CD4-positive, alpha-beta T cell (primary cell): ENCODE measurements at regions not wholly inside any gene's neighbourhood (a gene's known extent, or its start where the extent isn't known, plus 50 kb on each side); places are given as distances from the start of the nearest gene placed in this dataset.

Experiments used
- ATAC-seq: fragments of 200-7000 bp; cut with Tn5 transposase; one replicate; pipeline ENCODE4 v1.10.0; 2022; ENCODE audit warnings: mild to moderate bottlenecking; ENCODE audit not compliant: poor library complexity
- CTCF ChIA-PET: fragments of 350-600 bp; sonication (Branson Sonifier 250); formaldehyde crosslinking; loops from one replicate; lab custom pipeline; 2021; ENCODE audit warnings: antibody characterized with exemption, inconsistent platforms; lab: Charles Lee
- POLR2A ChIA-PET: fragments of 350-600 bp; sonication (Branson Sonifier 250); formaldehyde crosslinking; loops from one replicate; lab custom pipeline; 2021; ENCODE audit warnings: antibody characterized with exemption, inconsistent platforms; lab: Charles Lee
- DNase-seq, 14 experiments: peaks; one replicate each; pipeline ENCODE4 v3.0.0-alpha.2; 2013 to 2020; ENCODE audit warnings: mixed read lengths in 2 of 14
- H3K27ac ChIP-seq, 2 donors: one replicate each; pipeline versions ENCODE4 v1.5.1 to v1.7.0; 2013; ENCODE audit warnings: low read length in 2 of 2, low read depth in 1 of 2, mild to moderate bottlenecking in 1 of 2
- H3K27me3 ChIP-seq, 2 experiments: 1 replicate in 1 of 2; 2 replicates in 1 of 2; pipeline versions ENCODE4 v1.6.1 to v1.7.0; 2013; ENCODE audit warnings: low read length in 2 of 2, control low read depth in 1 of 2, mild to moderate bottlenecking in 1 of 2, moderate library complexity in 1 of 2; ENCODE audit not compliant: insufficient read depth in 2 of 2, control insufficient read depth in 1 of 2
- H3K36me3 ChIP-seq: one replicate; pipeline ENCODE4 v1.6.1; 2013; ENCODE audit warnings: low read length, control low read depth; ENCODE audit not compliant: insufficient read depth
- H3K4me1 ChIP-seq: one replicate; pipeline ENCODE4 v1.6.1; 2013; ENCODE audit warnings: low read length, control low read depth; ENCODE audit not compliant: insufficient read depth
- H3K4me3 ChIP-seq: one replicate; pipeline ENCODE4 v1.5.1; 2013; ENCODE audit warnings: mild to moderate bottlenecking, low read length, moderate library complexity
- H3K9me3 ChIP-seq, 2 experiments: 1 replicate in 1 of 2; 2 replicates in 1 of 2; pipeline versions ENCODE4 v1.6.1 to v1.7.0; 2013; ENCODE audit warnings: low read length in 2 of 2, mild to moderate bottlenecking in 2 of 2, control low read depth in 1 of 2, moderate library complexity in 1 of 2; ENCODE audit not compliant: control insufficient read depth in 1 of 2, insufficient read depth in 1 of 2
- H3K27ac Mint-ChIP-seq: one replicate; pipeline ENCODE4 v1.8.0; 2020; ENCODE audit warnings: mixed read lengths
- H3K27me3 Mint-ChIP-seq: one replicate; pipeline ENCODE4 v1.8.0; 2021; ENCODE audit warnings: mixed read lengths
- H3K36me3 Mint-ChIP-seq: one replicate; pipeline ENCODE4 v1.8.0; 2021; ENCODE audit warnings: low read depth, mixed read lengths
- H3K4me1 Mint-ChIP-seq: one replicate; pipeline ENCODE4 v1.8.0; 2021; ENCODE audit warnings: low read depth, mixed read lengths
- H3K4me3 Mint-ChIP-seq: one replicate; pipeline ENCODE4 v1.8.0; 2020; ENCODE audit warnings: mild to moderate bottlenecking, mixed read lengths
- H3K9me3 Mint-ChIP-seq: one replicate; pipeline ENCODE4 v1.8.0; 2020; ENCODE audit warnings: mixed read lengths
- CTCF ChIP-seq: fragments of 200-600 bp; IDR thresholded peaks from one replicate; pipeline ENCODE4 v1.8.0; 2022; ENCODE audit warnings: antibody characterized with exemption, mild to moderate bottlenecking
- intact Hi-C, 2 experiments: fragments of 100-400 bp; cut with DNase I in 1 of 2; cut with micrococcal nuclease in 1 of 2; formaldehyde crosslinking; loops; one replicate each; pipeline versions ENCODE4 v1.15.1 to v1.9.0; 2023 to 2025; cut with DNase I, micrococcal nuclease

GRCh38 chr12:88946372-88946997 is 366.2 kb upstream of the KITLG start:
- intact Hi-C loops: no loop called here
- DNase-seq (no peak), ATAC-seq (no peak)
- ChIA-PET CTCF (no interaction called here), POLR2A (no interaction called here)
- H3K36me3 ChIP-seq: no peaks in the 10 kb centered on the region
- no peak overlapping the region for H3K4me3 Mint-ChIP-seq
- H3K9me3 ChIP-seq: no peaks in the 10 kb centered on the region
- no peaks in the 10 kb centered on the region for H3K4me1 ChIP-seq
- no peak for TF ChIP-seq CTCF
- H3K9me3 Mint-ChIP-seq: no peaks in the 10 kb centered on the region
- no peak overlapping the region for H3K27ac ChIP-seq
- H3K27ac Mint-ChIP-seq: no peak overlapping the region
- H3K36me3 Mint-ChIP-seq: no peaks in the 10 kb centered on the region
- no peak overlapping the region for H3K4me3 ChIP-seq
- H3K27me3 Mint-ChIP-seq: peaks cover 13% of the 10 kb centered on the region
- peaks cover 4% of the 10 kb centered on the region in 2 experiments for H3K27me3 ChIP-seq
- no peaks in the 10 kb centered on the region for H3K4me1 Mint-ChIP-seq

DNA sequence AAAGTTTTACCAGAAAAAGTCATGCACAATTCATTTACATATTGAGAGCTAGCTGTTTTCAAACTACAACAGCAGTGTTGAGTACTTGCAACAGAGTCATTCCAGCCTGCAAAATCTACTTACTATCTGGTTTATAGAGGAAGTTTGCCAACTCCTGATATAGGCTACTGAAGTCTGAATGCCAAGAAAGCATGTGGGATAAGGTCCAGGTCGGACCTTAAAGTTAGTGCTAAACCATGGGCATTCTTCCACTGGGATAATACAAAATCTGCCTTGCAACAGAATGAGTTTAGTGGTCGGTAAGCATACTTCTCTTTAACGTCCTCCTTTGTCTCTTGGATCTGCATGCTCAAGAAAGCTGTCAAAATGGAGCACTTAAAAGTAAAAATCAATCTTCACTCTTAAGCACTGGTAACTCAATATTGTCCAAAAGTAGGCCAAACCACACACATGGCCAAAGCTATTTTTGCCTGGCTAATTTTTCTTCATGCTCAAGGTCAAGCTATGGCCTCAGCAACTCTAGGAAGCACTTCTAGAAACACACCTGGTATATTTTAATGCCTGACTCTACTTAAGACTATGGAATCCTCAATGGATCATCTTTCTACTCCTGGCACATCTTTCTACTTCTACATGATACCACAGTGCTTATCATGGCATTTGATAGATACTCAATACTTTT is 364.9 kb upstream of the KITLG start:
- ATAC-seq: no peak
- Mint-ChIP-seq H3K4me3 (no peak overlapping the region), H3K4me1 (no peaks in the 10 kb centered on the region), H3K9me3 (no peaks in the 10 kb centered on the region), H3K27me3 (peaks cover 9% of the 10 kb centered on the region), H3K27ac (no peak overlapping the region), H3K36me3 (no peaks in the 10 kb centered on the region)
- intact Hi-C loops: no loop called here
- no peaks in the 10 kb centered on the region for H3K36me3 ChIP-seq
- no peak overlapping the region for H3K4me3 ChIP-seq
- DNase-seq: no peak
- H3K27ac ChIP-seq: no peak overlapping the region
- no peaks in the 10 kb centered on the region for H3K4me1 ChIP-seq
- H3K27me3 ChIP-seq: peaks cover 4% of the 10 kb centered on the region in 2 experiments
- POLR2A ChIA-PET: no interaction called here
- CTCF ChIA-PET: no interaction called here
- TF ChIP-seq CTCF: no peak
- H3K9me3 ChIP-seq: no peaks in the 10 kb centered on the region

- Histone ChIP-seq H3K4me1 (no peaks in the 10 kb centered on the region), H3K27ac (no peak overlapping the region), H3K4me3 (no peak overlapping the region), H3K36me3 (no peaks in the 10 kb centered on the region), H3K9me3 (no peaks in the 10 kb centered on the region), H3K27me3 (peaks cover 4% of the 10 kb centered on the region in 2 experiments)
- Mint-ChIP-seq H3K4me1 (no peaks in the 10 kb centered on the region), H3K27ac (no peak overlapping the region), H3K9me3 (no peaks in the 10 kb centered on the region), H3K36me3 (no peaks in the 10 kb centered on the region), H3K27me3 (peaks cover 9% of the 10 kb centered on the region), H3K4me3 (no peak overlapping the region)
- TF ChIP-seq CTCF: no peak
- DNase-seq: no peak
- intact Hi-C loops: no loop called here
- no peak for ATAC-seq
- ChIA-PET CTCF (no interaction called here), POLR2A (no interaction called here)
Observed at GRCh38 chr12:88944397-88944796, 364.1 kb upstream of the KITLG start.
